GM23338 (cell line): ENCODE measurements at regions not wholly inside any gene's neighbourhood (a gene's known extent, or its start where the extent isn't known, plus 50 kb on each side); places are given as distances from the start of the nearest gene placed in this dataset.

Source experiments
- ATAC-seq: fragments of 200-7000 bp; cut with Tn5 transposase; 3 replicates; pipeline ENCODE4 v1.9.1; 2020
- DNase-seq: peaks from one replicate; pipeline ENCODE4 v3.0.0-alpha.2; 2015; ENCODE audit warnings: low spot score
- H2AFZ ChIP-seq: fragments of 200-600 bp; sonication (generic); 2 replicates; pipeline ENCODE4 v1.8.0; 2016; ENCODE audit warnings: antibody characterized with exemption, mild to moderate bottlenecking, moderate library complexity
- H3F3A ChIP-seq: fragments of 200-600 bp; sonication (generic); replicated peaks from 2 replicates; pipeline ENCODE4 v1.8.0; 2017; ENCODE audit warnings: antibody characterized with exemption, mixed run types, low read depth
- H3K27ac ChIP-seq: fragments of 200-600 bp; sonication (generic); 2 replicates; pipeline ENCODE4 v1.6.1; 2016; ENCODE audit warnings: low read depth
- H3K27me3 ChIP-seq: fragments of 200-600 bp; sonication (generic); 2 replicates; pipeline ENCODE4 v1.8.0; 2016; ENCODE audit warnings: mild to moderate bottlenecking, mixed run types, moderate library complexity; ENCODE audit not compliant: insufficient read depth
- H3K36me3 ChIP-seq: fragments of 200-600 bp; sonication (generic); 2 replicates; pipeline ENCODE4 v1.8.0; 2016; ENCODE audit warnings: mild to moderate bottlenecking; ENCODE audit not compliant: insufficient read depth
- H3K4me1 ChIP-seq: fragments of 200-600 bp; sonication (generic); 2 replicates; pipeline ENCODE4 v1.8.0; 2016; ENCODE audit warnings: mild to moderate bottlenecking, moderate library complexity; ENCODE audit not compliant: insufficient read depth
- H3K4me2 ChIP-seq: fragments of 200-600 bp; sonication (generic); 2 replicates; pipeline ENCODE4 v1.7.1; 2017; ENCODE audit warnings: mixed run types
- H3K4me3 ChIP-seq: fragments of 200-600 bp; sonication (generic); 2 replicates; pipeline ENCODE4 v1.6.1; 2016; ENCODE audit warnings: mixed run types
- H3K79me2 ChIP-seq: fragments of 200-600 bp; sonication (generic); replicated peaks from 2 replicates; pipeline ENCODE4 v1.8.0; 2017; ENCODE audit warnings: mild to moderate bottlenecking; ENCODE audit not compliant: insufficient read depth
- H3K9me2 ChIP-seq: fragments of 200-600 bp; sonication (generic); 2 replicates; pipeline ENCODE4 v1.8.0; 2017; ENCODE audit not compliant: insufficient read depth
- H4K20me1 ChIP-seq: fragments of 200-600 bp; sonication (generic); replicated peaks from 2 replicates; pipeline ENCODE4 v1.8.0; 2017; ENCODE audit warnings: mild to moderate bottlenecking; ENCODE audit not compliant: insufficient read depth
- H3K27ac Mint-ChIP-seq: 2 replicates; pipeline ENCODE4 v1.8.0; 2020; ENCODE audit warnings: inconsistent platforms, mild to moderate bottlenecking, moderate library complexity, mixed read lengths
- H3K27me3 Mint-ChIP-seq: 3 replicates; pipeline ENCODE4 v1.8.0; 2022; ENCODE audit warnings: low read depth, mild to moderate bottlenecking, moderate library complexity, mixed read lengths, inconsistent platforms; ENCODE audit not compliant: insufficient read depth, poor library complexity
- H3K36me3 Mint-ChIP-seq: 3 replicates; pipeline ENCODE4 v1.8.0; 2021; ENCODE audit warnings: low read depth, mild to moderate bottlenecking, inconsistent platforms, moderate library complexity, mixed read lengths
- H3K4me1 Mint-ChIP-seq: 3 replicates; pipeline ENCODE4 v1.8.0; 2020; ENCODE audit warnings: mild to moderate bottlenecking, inconsistent platforms, mixed read lengths
- H3K4me3 Mint-ChIP-seq: 3 replicates; pipeline ENCODE4 v1.8.0; 2021; ENCODE audit warnings: moderate library complexity, mild to moderate bottlenecking, inconsistent platforms, mixed read lengths
- H3K9me3 Mint-ChIP-seq: 3 replicates; pipeline ENCODE4 v1.8.0; 2020; ENCODE audit warnings: moderate library complexity, mild to moderate bottlenecking, inconsistent platforms, mixed read lengths
- CREB1 ChIP-seq: fragments of 250-450 bp; sonication (Bioruptor Pico); IDR thresholded peaks from 2 replicates; pipeline ENCODE4 v1.5.0; 2020; ENCODE audit warnings: low read depth, mild to moderate bottlenecking, moderate library complexity
- EZH2 ChIP-seq: fragments of 200-600 bp; sonication (generic); IDR thresholded peaks from one replicate; pipeline ENCODE4 v1.8.0; 2017; ENCODE audit warnings: antibody characterized with exemption, mild to moderate bottlenecking, low read depth; ENCODE audit not compliant: unreplicated experiment
- EZH2phosphoT487 ChIP-seq: fragments of 200-600 bp; sonication (generic); IDR thresholded peaks from one replicate; pipeline ENCODE4 v1.8.1; 2018; ENCODE audit warnings: antibody characterized with exemption; ENCODE audit not compliant: unreplicated experiment
- JUNB ChIP-seq: IDR thresholded peaks from one replicate; pipeline ENCODE4 v1.6.1; 2016; ENCODE audit warnings: antibody characterized with exemption; ENCODE audit not compliant: unreplicated experiment
- POLR2AphosphoS5 ChIP-seq: IDR thresholded peaks from 2 replicates; pipeline ENCODE4 v1.6.1; 2016; ENCODE audit warnings: antibody characterized with exemption, low read depth
- STAT1 ChIP-seq: IDR thresholded peaks from one replicate; pipeline ENCODE4 v1.6.1; 2016; ENCODE audit warnings: antibody characterized with exemption; ENCODE audit not compliant: unreplicated experiment
- ZNF114 ChIP-seq: fragments of 250-450 bp; sonication (Bioruptor Pico); IDR thresholded peaks from 2 replicates; pipeline ENCODE4 v1.5.0; 2020; ENCODE audit warnings: mild to moderate bottlenecking, moderate library complexity
- ZNF331 ChIP-seq: fragments of 250-450 bp; sonication (Bioruptor Pico); IDR thresholded peaks from 2 replicates; pipeline ENCODE4 v1.5.0; 2020; ENCODE audit warnings: low read depth, mild to moderate bottlenecking, moderate library complexity
- TF ChIP-seq, protein P1 (sequence below), 2 experiments: fragments of 200-600 bp in 1 of 2; sonication (generic) in 1 of 2; conservative IDR thresholded peaks; 2 replicates each; pipeline versions ENCODE4 v1.5.1 to v1.6.1; 2016 to 2017; ENCODE audit warnings: antibody characterized with exemption in 2 of 2, low read depth in 2 of 2, mild to moderate bottlenecking in 2 of 2, moderate library complexity in 1 of 2
- TF ChIP-seq, protein P2 (sequence below): IDR thresholded peaks from one replicate; pipeline ENCODE4 v1.6.1; 2018; ENCODE audit warnings: antibody characterized with exemption; ENCODE audit not compliant: unreplicated experiment

DNA sequence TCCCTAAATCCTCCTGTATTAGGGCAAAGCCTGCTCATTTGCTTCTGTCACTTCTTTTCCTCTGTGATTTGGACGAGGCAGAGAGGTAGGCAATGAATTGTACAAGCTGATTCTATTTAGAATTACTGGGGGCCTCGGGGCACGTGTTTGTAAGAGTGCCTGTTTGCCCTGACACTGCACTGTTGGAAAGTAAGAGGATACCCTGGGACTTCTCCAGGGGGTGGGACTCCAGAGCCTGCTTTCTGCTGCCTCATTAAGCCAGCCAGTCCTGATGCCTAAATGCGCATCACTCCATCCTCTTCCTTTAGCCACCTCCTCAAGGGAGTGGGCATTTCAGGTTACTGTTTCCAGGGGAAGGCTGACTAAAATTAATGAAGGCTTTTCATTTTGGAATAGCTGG is 134.3 kb downstream of the TDRD15 start:
- peak; percentile 65 for ATAC-seq
- H2AFZ ChIP-seq, result no peak overlapping the region
- H3K4me1 Mint-ChIP-seq, result peaks cover 24% of the 10 kb centered on the region

DNA sequence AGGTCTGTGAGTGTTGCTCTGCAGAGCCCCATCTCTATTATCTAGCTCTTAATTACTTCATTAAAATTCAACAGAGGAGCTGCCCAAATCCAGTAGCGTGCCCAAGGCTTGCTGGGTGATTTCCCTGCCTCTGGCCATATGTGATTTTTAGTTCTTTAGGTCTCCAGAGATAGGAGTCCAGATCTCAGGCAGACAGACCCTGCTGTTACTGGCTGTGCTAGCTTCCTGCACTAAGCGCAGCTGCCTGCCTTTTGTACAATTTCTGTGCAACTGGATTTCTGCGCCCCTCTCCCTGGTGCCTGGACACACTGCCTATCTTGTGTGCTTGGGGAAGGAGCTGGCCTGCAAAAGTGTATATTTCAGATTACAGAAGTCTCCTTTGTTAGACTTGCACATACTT is 136.5 kb downstream of the TDRD15 start:
- no peak overlapping the region for H3K4me3 ChIP-seq
- no peak overlapping the region for H3K27ac ChIP-seq
- H3K27me3 ChIP-seq, result no peaks in the 10 kb centered on the region
- H3K4me1 ChIP-seq, result no peaks in the 10 kb centered on the region
- H3K4me2 ChIP-seq, result no peak overlapping the region
- ATAC-seq (no peak), DNase-seq (no peak)
- H3K9me3 Mint-ChIP-seq, result no peaks in the 10 kb centered on the region
- H3K4me3 Mint-ChIP-seq, result no peak overlapping the region
- no peaks in the 10 kb centered on the region for H4K20me1 ChIP-seq
- H3K27me3 Mint-ChIP-seq, result peaks cover 4% of the 10 kb centered on the region
- H3K79me2 ChIP-seq, result no peaks in the 10 kb centered on the region
- H3K9me2 ChIP-seq, result no peaks in the 10 kb centered on the region
- H3K36me3 Mint-ChIP-seq, result no peaks in the 10 kb centered on the region
- no peaks in the 10 kb centered on the region for H3F3A ChIP-seq
- H2AFZ ChIP-seq, result no peak overlapping the region
- peaks cover 24% of the 10 kb centered on the region for H3K4me1 Mint-ChIP-seq
- H3K27ac Mint-ChIP-seq, result no peak overlapping the region; the same call in 1 of the 2 replicates
- H3K36me3 ChIP-seq, result no peaks in the 10 kb centered on the region
- TF ChIP-seq, protein P1, sequence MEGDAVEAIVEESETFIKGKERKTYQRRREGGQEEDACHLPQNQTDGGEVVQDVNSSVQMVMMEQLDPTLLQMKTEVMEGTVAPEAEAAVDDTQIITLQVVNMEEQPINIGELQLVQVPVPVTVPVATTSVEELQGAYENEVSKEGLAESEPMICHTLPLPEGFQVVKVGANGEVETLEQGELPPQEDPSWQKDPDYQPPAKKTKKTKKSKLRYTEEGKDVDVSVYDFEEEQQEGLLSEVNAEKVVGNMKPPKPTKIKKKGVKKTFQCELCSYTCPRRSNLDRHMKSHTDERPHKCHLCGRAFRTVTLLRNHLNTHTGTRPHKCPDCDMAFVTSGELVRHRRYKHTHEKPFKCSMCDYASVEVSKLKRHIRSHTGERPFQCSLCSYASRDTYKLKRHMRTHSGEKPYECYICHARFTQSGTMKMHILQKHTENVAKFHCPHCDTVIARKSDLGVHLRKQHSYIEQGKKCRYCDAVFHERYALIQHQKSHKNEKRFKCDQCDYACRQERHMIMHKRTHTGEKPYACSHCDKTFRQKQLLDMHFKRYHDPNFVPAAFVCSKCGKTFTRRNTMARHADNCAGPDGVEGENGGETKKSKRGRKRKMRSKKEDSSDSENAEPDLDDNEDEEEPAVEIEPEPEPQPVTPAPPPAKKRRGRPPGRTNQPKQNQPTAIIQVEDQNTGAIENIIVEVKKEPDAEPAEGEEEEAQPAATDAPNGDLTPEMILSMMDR (conservative IDR thresholded peaks at IDR 0.05; ENCODE audit: low read depth in 2 of 2), result no peak
- TF ChIP-seq JUNB (no peak), STAT1 (no peak), CREB1 (CRISPR knock-in tag) (no peak), ZNF331 (CRISPR knock-in tag) (no peak), EZH2phosphoT487 (no peak), POLR2AphosphoS5 (no peak), EZH2 (no peak), ZNF114 (CRISPR knock-in tag) (no peak)
- TF ChIP-seq, protein P2, sequence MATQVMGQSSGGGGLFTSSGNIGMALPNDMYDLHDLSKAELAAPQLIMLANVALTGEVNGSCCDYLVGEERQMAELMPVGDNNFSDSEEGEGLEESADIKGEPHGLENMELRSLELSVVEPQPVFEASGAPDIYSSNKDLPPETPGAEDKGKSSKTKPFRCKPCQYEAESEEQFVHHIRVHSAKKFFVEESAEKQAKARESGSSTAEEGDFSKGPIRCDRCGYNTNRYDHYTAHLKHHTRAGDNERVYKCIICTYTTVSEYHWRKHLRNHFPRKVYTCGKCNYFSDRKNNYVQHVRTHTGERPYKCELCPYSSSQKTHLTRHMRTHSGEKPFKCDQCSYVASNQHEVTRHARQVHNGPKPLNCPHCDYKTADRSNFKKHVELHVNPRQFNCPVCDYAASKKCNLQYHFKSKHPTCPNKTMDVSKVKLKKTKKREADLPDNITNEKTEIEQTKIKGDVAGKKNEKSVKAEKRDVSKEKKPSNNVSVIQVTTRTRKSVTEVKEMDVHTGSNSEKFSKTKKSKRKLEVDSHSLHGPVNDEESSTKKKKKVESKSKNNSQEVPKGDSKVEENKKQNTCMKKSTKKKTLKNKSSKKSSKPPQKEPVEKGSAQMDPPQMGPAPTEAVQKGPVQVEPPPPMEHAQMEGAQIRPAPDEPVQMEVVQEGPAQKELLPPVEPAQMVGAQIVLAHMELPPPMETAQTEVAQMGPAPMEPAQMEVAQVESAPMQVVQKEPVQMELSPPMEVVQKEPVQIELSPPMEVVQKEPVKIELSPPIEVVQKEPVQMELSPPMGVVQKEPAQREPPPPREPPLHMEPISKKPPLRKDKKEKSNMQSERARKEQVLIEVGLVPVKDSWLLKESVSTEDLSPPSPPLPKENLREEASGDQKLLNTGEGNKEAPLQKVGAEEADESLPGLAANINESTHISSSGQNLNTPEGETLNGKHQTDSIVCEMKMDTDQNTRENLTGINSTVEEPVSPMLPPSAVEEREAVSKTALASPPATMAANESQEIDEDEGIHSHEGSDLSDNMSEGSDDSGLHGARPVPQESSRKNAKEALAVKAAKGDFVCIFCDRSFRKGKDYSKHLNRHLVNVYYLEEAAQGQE, result no peak

More for the DNA sequence above, 134.3 kb downstream of the TDRD15 start:
- H3K36me3 ChIP-seq, result no peaks in the 10 kb centered on the region
- Mint-ChIP-seq H3K4me3 (no peak overlapping the region), H3K27me3 (peaks cover 4% of the 10 kb centered on the region), H3K27ac (no peak overlapping the region), H3K36me3 (no peaks in the 10 kb centered on the region), H3K9me3 (no peaks in the 10 kb centered on the region)
- no peak for DNase-seq
- no peak overlapping the region for H3K4me2 ChIP-seq
- H3K9me2 ChIP-seq, result no peaks in the 10 kb centered on the region
- no peaks in the 10 kb centered on the region for H3F3A ChIP-seq
- no peaks in the 10 kb centered on the region for H3K4me1 ChIP-seq
- no peak overlapping the region for H3K4me3 ChIP-seq
- TF ChIP-seq ZNF331 (CRISPR knock-in tag), result no peak
- TF ChIP-seq, protein P1 (conservative IDR thresholded peaks at IDR 0.05; ENCODE audit: low read depth in 2 of 2), result no peak
- no peak for TF ChIP-seq ZNF114 (CRISPR knock-in tag)
- no peaks in the 10 kb centered on the region for H3K27me3 ChIP-seq
- H3K27ac ChIP-seq, result no peak overlapping the region
- no peaks in the 10 kb centered on the region for H3K79me2 ChIP-seq
- H4K20me1 ChIP-seq, result no peaks in the 10 kb centered on the region
